ENCODE measurements at regions not wholly inside any gene's neighbourhood (a gene's known extent, or its start where the extent isn't known, plus 50 kb on each side); places are given as distances from the start of the nearest gene placed in this dataset.

GRCh38 chr2:238697193-238698071, 150.5 kb upstream of the TWIST2 start:
- no peak overlapping the region for H2AFZ ChIP-seq (ENCODE audit: low read length, unreplicated experiment)
- H3K27me3 ChIP-seq (ENCODE audit: insufficient read depth, low read length): peaks cover 11% of the 10 kb centered on the region; the same call in 1 of the 2 replicates

GRCh38 chr2:238698072-238698352, 149.9 kb upstream of the TWIST2 start:
- Histone ChIP-seq H3K79me2 (ENCODE audit: control insufficient read depth, insufficient read depth, low read length, unreplicated experiment) (no peaks in the 10 kb centered on the region), H3K4me1 (ENCODE audit: control insufficient read depth, insufficient read depth, low read length, unreplicated experiment) (peaks cover 6% of the 10 kb centered on the region), H3K27ac (ENCODE audit: low read depth, low read length) (no peak overlapping the region), H2AFZ (ENCODE audit: low read length, unreplicated experiment) (no peak overlapping the region), H3K27me3 (ENCODE audit: insufficient read depth, low read length) (peaks cover 11% of the 10 kb centered on the region; the same call in 1 of the 2 replicates), H3K36me3 (ENCODE audit: insufficient read depth, low read length) (no peaks in the 10 kb centered on the region), H3K4me3 (ENCODE audit: low read depth, low read length) (no peak overlapping the region)

More at GRCh38 chr2:238697193-238698071, 150.5 kb upstream of the TWIST2 start:
- H3K4me1 ChIP-seq (ENCODE audit: control insufficient read depth, insufficient read depth, low read length, unreplicated experiment): peaks cover 6% of the 10 kb centered on the region
- no peaks in the 10 kb centered on the region for H3K36me3 ChIP-seq (ENCODE audit: insufficient read depth, low read length)
- H3K27ac ChIP-seq (ENCODE audit: low read depth, low read length): no peak overlapping the region
- no peak overlapping the region for H3K4me3 ChIP-seq (ENCODE audit: low read depth, low read length)
- no peaks in the 10 kb centered on the region for H3K79me2 ChIP-seq (ENCODE audit: control insufficient read depth, insufficient read depth, low read length, unreplicated experiment)

GRCh38 chr2:238698451-238699306, 149.2 kb upstream of the TWIST2 start:
- H3K27me3 ChIP-seq (ENCODE audit: insufficient read depth, low read length): peaks cover 11% of the 10 kb centered on the region; the same call in 1 of the 2 replicates
- H2AFZ ChIP-seq (ENCODE audit: low read length, unreplicated experiment): no peak overlapping the region
- no peak overlapping the region for H3K27ac ChIP-seq (ENCODE audit: low read depth, low read length)

GRCh38 chr2:238699307-238700116, 148.4 kb upstream of the TWIST2 start:
- H3K27ac ChIP-seq (ENCODE audit: low read depth, low read length): no peak overlapping the region
- H3K36me3 ChIP-seq (ENCODE audit: insufficient read depth, low read length): no peaks in the 10 kb centered on the region
- H3K4me1 ChIP-seq (ENCODE audit: control insufficient read depth, insufficient read depth, low read length, unreplicated experiment): peaks cover 6% of the 10 kb centered on the region
- H3K27me3 ChIP-seq (ENCODE audit: insufficient read depth, low read length): peaks cover 4% of the 10 kb centered on the region; the same call in 1 of the 2 replicates
- no peak overlapping the region for H2AFZ ChIP-seq (ENCODE audit: low read length, unreplicated experiment)
- H3K4me3 ChIP-seq (ENCODE audit: low read depth, low read length): no peak overlapping the region
- no peaks in the 10 kb centered on the region for H3K79me2 ChIP-seq (ENCODE audit: control insufficient read depth, insufficient read depth, low read length, unreplicated experiment)

More at GRCh38 chr2:238698451-238699306, 149.2 kb upstream of the TWIST2 start:
- Histone ChIP-seq H3K4me1 (ENCODE audit: control insufficient read depth, insufficient read depth, low read length, unreplicated experiment) (peaks cover 6% of the 10 kb centered on the region), H3K36me3 (ENCODE audit: insufficient read depth, low read length) (no peaks in the 10 kb centered on the region), H3K4me3 (ENCODE audit: low read depth, low read length) (no peak overlapping the region), H3K79me2 (ENCODE audit: control insufficient read depth, insufficient read depth, low read length, unreplicated experiment) (no peaks in the 10 kb centered on the region)

- Histone ChIP-seq H3K36me3 (ENCODE audit: insufficient read depth, low read length) (no peaks in the 10 kb centered on the region), H3K4me1 (ENCODE audit: control insufficient read depth, insufficient read depth, low read length, unreplicated experiment) (peaks cover 6% of the 10 kb centered on the region), H3K4me3 (ENCODE audit: low read depth, low read length) (no peak overlapping the region), H2AFZ (ENCODE audit: low read length, unreplicated experiment) (no peak overlapping the region), H3K79me2 (ENCODE audit: control insufficient read depth, insufficient read depth, low read length, unreplicated experiment) (no peaks in the 10 kb centered on the region), H3K27ac (ENCODE audit: low read depth, low read length) (no peak overlapping the region), H3K27me3 (ENCODE audit: insufficient read depth, low read length) (no peaks in the 10 kb centered on the region)
Observed at GRCh38 chr2:238700117-238700457, 147.8 kb upstream of the TWIST2 start.

- Histone ChIP-seq H3K4me3 (ENCODE audit: low read depth, low read length) (no peak overlapping the region), H3K27ac (ENCODE audit: low read depth, low read length) (no peak overlapping the region), H3K79me2 (ENCODE audit: control insufficient read depth, insufficient read depth, low read length, unreplicated experiment) (no peaks in the 10 kb centered on the region), H3K36me3 (ENCODE audit: insufficient read depth, low read length) (no peaks in the 10 kb centered on the region), H2AFZ (ENCODE audit: low read length, unreplicated experiment) (no peak overlapping the region), H3K27me3 (ENCODE audit: insufficient read depth, low read length) (no peaks in the 10 kb centered on the region), H3K4me1 (ENCODE audit: control insufficient read depth, insufficient read depth, low read length, unreplicated experiment) (peaks cover 6% of the 10 kb centered on the region)
Observed at GRCh38 chr2:238700506-238701340, 147.2 kb upstream of the TWIST2 start.

- Histone ChIP-seq H3K79me2 (ENCODE audit: control insufficient read depth, insufficient read depth, low read length, unreplicated experiment) (no peaks in the 10 kb centered on the region), H3K4me3 (ENCODE audit: low read depth, low read length) (no peak overlapping the region), H3K36me3 (ENCODE audit: insufficient read depth, low read length) (no peaks in the 10 kb centered on the region), H3K27me3 (ENCODE audit: insufficient read depth, low read length) (no peaks in the 10 kb centered on the region), H3K4me1 (ENCODE audit: control insufficient read depth, insufficient read depth, low read length, unreplicated experiment) (peaks cover 6% of the 10 kb centered on the region), H2AFZ (ENCODE audit: low read length, unreplicated experiment) (no peak overlapping the region), H3K27ac (ENCODE audit: low read depth, low read length) (no peak overlapping the region)
Observed at GRCh38 chr2:238701341-238702206, 146.3 kb upstream of the TWIST2 start.

GRCh38 chr2:238702276-238703052, 145.4 kb upstream of the TWIST2 start:
- H3K4me1 ChIP-seq (ENCODE audit: control insufficient read depth, insufficient read depth, low read length, unreplicated experiment): peaks cover 6% of the 10 kb centered on the region
- H3K36me3 ChIP-seq (ENCODE audit: insufficient read depth, low read length): no peaks in the 10 kb centered on the region
- no peak overlapping the region for H2AFZ ChIP-seq (ENCODE audit: low read length, unreplicated experiment)
- H3K79me2 ChIP-seq (ENCODE audit: control insufficient read depth, insufficient read depth, low read length, unreplicated experiment): no peaks in the 10 kb centered on the region
- no peak overlapping the region for H3K27ac ChIP-seq (ENCODE audit: low read depth, low read length)
- H3K4me3 ChIP-seq (ENCODE audit: low read depth, low read length): no peak overlapping the region
- no peaks in the 10 kb centered on the region for H3K27me3 ChIP-seq (ENCODE audit: insufficient read depth, low read length)

- Histone ChIP-seq H3K27me3 (ENCODE audit: insufficient read depth, low read length) (no peaks in the 10 kb centered on the region), H3K79me2 (ENCODE audit: control insufficient read depth, insufficient read depth, low read length, unreplicated experiment) (no peaks in the 10 kb centered on the region)
Observed at GRCh38 chr2:238703053-238703415, 144.9 kb upstream of the TWIST2 start.

More at GRCh38 chr2:238703053-238703415, 144.9 kb upstream of the TWIST2 start:
- Histone ChIP-seq H3K4me1 (ENCODE audit: control insufficient read depth, insufficient read depth, low read length, unreplicated experiment) (peaks cover 6% of the 10 kb centered on the region), H2AFZ (ENCODE audit: low read length, unreplicated experiment) (no peak overlapping the region), H3K4me3 (ENCODE audit: low read depth, low read length) (no peak overlapping the region), H3K27ac (ENCODE audit: low read depth, low read length) (no peak overlapping the region), H3K36me3 (ENCODE audit: insufficient read depth, low read length) (no peaks in the 10 kb centered on the region)

Measured in ACC112 (cell line).